NT2/D1 (cell line): ENCODE measurements at regions not wholly inside any gene's neighbourhood (a gene's known extent, or its start where the extent isn't known, plus 50 kb on each side); places are given as distances from the start of the nearest gene placed in this dataset.

ENCODE experiments used
- YY1 ChIP-seq: IDR thresholded peaks from 2 replicates; pipeline ENCODE4 v1.6.1; 2011; ENCODE audit not compliant: insufficient read length, insufficient read depth
- ZNF274 ChIP-seq: IDR thresholded peaks from 2 replicates; pipeline ENCODE4 v1.6.1; 2011; ENCODE audit warnings: mild to moderate bottlenecking, low read depth, low read length

- no peak for TF ChIP-seq ZNF274
- no peak for TF ChIP-seq YY1
Observed at GRCh38 chr17:27944546-27945332, 51.6 kb upstream of the LYRM9 start.
